ENCODE measurements at regions not wholly inside any gene's neighbourhood (a gene's known extent, or its start where the extent isn't known, plus 50 kb on each side); places are given as distances from the start of the nearest gene placed in this dataset.

GRCh38 chr18:27395752-27396151, 210.6 kb upstream of the CHST9 start:
- no peak for DNase-seq (ENCODE audit: low read depth)

- no peak for DNase-seq (ENCODE audit: low read depth)
These were observed 209.6 kb upstream of the CHST9 start for GRCh38 chr18:27394687-27395086.

- DNase-seq (ENCODE audit: low read depth) = no peak
These were observed 197.6 kb upstream of the CHST9 start for GRCh38 chr18:27382567-27383216.

- DNase-seq (ENCODE audit: low read depth) = peak; percentile 85
These were observed 193.5 kb upstream of the CHST9 start for GRCh38 chr18:27378431-27379095.

- DNase-seq (ENCODE audit: low read depth) = peak; percentile 63
These were observed 192.1 kb upstream of the CHST9 start for GRCh38 chr18:27377251-27377650.

GRCh38 chr18:27372386-27372785, 187.3 kb upstream of the CHST9 start:
- no peak for DNase-seq (ENCODE audit: low read depth)

- DNase-seq (ENCODE audit: low read depth) = no peak
These were observed 181.6 kb upstream of the CHST9 start for GRCh38 chr18:27366665-27367064.

- no peak for DNase-seq (ENCODE audit: low read depth)
These were observed 181.0 kb upstream of the CHST9 start for GRCh38 chr18:27366151-27366550.

- no peak for DNase-seq (ENCODE audit: low read depth)
These were observed 178.8 kb upstream of the CHST9 start for GRCh38 chr18:27363872-27364271.

GRCh38 chr18:27361477-27361876, 176.4 kb upstream of the CHST9 start:
- DNase-seq (ENCODE audit: low read depth) = no peak

GRCh38 chr18:27355308-27355707, 170.2 kb upstream of the CHST9 start:
- no peak for DNase-seq (ENCODE audit: low read depth)

GRCh38 chr18:27353273-27353672, 168.2 kb upstream of the CHST9 start:
- no peak for DNase-seq (ENCODE audit: low read depth)

GRCh38 chr18:27349284-27349882, 164.3 kb upstream of the CHST9 start:
- no peak for DNase-seq (ENCODE audit: low read depth)

- no peak for DNase-seq (ENCODE audit: low read depth)
These were observed 146.5 kb upstream of the CHST9 start for GRCh38 chr18:27331606-27332005.

- no peak for DNase-seq (ENCODE audit: low read depth)
These were observed 129.9 kb upstream of the CHST9 start for GRCh38 chr18:27314996-27315395.

GRCh38 chr18:27313678-27314077, 128.6 kb upstream of the CHST9 start:
- DNase-seq (ENCODE audit: low read depth) = no peak

GRCh38 chr18:27312853-27313252, 127.7 kb upstream of the CHST9 start:
- DNase-seq (ENCODE audit: low read depth) = no peak

GRCh38 chr18:27312153-27312552, 127.0 kb upstream of the CHST9 start:
- DNase-seq (ENCODE audit: low read depth) = no peak

- DNase-seq (ENCODE audit: low read depth) = no peak
These were observed 126.0 kb upstream of the CHST9 start for GRCh38 chr18:27311114-27311513.

- no peak for DNase-seq (ENCODE audit: low read depth)
These were observed 116.7 kb upstream of the CHST9 start for GRCh38 chr18:27301615-27302378.

- DNase-seq (ENCODE audit: low read depth) = no peak
These were observed 113.2 kb upstream of the CHST9 start for GRCh38 chr18:27298214-27298804.

Data from HT1080 (cell line).